DMS79 (cell line): ENCODE measurements at regions not wholly inside any gene's neighbourhood (a gene's known extent, or its start where the extent isn't known, plus 50 kb on each side); places are given as distances from the start of the nearest gene placed in this dataset.

Experiments used
- DNase-seq: peaks from one replicate; lab custom pipeline; 2025; lab: John Stamatoyannopoulos, UW

GRCh38 chr18:22544626-22545025 is 126.9 kb upstream of the CTAGE1 start:
- no peak for DNase-seq

DNA sequence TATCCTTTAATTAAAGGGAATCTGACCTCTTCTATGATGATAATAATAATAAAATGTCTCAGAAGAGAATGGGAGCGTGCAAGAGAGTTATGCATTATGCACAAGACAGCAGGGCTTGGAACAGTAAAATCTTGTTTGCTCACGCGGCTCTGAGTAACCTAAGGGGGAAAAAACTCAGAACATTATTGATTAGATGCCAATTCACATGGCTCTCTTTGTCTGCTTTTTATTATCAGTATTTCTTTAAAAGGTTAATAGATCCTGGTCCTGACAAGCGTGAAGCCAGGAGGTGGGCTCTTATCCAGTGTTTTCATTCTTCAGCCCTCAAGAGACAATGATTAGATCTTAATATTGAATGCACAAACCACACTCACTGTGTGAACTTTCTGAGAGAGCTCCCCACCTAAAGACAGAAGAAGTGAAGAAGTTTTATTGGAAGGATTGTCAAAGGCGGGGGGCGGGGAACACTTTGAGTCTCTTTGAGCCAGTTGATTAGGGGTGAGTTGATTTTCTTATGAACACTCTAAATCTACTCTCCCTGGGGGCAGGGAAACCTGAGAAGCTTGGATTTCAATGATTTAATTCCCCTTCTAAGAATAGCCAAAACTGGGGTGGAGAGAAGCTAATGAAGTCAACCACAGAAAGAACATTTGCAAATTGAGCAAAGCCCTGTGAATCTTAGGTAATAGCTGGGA is 127.5 kb upstream of the CTAGE1 start:
- DNase-seq: no peak

DNA sequence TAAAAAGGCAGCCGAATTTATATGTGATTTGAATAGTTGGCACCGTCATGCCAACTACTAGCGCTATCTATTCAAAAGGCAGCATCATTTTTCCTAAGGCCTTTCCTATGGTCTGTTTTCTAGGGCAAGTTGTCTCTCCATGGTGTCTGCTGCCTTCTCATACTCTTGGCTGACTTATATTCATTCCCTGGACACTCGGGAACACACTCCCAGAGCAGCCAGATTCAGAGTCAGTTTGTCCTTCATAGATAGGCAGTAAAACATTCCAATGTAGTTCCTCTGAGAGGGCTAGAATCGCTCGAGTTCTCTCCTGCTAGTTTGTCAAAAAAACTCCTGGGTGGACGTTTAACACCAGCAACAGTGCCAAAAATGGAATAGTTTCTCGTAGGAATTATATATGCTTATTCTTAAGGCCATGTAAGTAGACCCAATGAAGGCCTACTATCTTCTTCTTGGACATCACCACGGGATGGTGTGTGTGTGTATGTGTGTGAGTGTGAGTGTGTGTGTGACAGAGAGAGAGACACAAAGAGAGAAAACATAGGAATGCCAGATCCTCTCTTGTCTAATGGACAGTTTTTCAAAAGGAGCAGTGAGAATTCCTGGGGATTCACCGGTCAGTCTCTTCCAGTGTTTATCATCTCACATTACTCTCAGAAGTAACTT is 129.3 kb upstream of the CTAGE1 start:
- DNase-seq: no peak

DNA sequence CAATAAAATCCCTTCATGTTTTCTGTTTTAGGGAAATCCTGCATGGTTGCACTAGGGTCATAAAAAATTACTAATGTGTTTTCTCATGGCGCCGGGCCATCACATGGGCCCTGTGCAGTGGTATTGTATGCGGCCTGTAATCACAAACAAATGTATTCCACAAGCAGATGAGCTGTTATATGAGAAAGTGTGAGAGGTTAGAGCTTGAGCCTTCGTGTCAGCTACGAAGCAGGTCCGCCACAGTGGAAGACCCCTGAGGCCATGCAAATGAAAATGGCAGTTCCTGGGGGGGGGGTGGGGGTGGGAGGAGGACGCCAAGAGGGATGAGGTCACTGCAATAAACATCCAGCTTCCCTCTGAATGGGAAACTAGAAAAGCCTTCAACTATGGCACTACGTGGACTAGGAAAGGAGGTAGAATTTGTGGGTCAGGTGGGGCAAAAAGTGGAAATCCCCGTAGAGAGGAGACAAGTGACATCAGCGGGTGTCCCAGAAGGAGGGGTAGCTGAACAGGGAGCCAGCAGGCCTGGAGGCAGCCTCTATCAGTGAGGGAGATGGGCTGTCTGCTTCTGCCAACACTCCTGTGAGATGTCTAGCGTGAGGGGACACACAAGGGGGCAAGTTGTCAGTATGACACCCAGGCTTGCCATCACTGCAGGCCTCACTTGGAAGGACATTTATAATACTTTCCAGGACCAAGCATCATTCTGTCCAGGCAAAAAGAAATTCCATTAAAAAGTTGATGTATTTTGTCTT is 130.3 kb upstream of the CTAGE1 start:
- DNase-seq: no peak

DNA sequence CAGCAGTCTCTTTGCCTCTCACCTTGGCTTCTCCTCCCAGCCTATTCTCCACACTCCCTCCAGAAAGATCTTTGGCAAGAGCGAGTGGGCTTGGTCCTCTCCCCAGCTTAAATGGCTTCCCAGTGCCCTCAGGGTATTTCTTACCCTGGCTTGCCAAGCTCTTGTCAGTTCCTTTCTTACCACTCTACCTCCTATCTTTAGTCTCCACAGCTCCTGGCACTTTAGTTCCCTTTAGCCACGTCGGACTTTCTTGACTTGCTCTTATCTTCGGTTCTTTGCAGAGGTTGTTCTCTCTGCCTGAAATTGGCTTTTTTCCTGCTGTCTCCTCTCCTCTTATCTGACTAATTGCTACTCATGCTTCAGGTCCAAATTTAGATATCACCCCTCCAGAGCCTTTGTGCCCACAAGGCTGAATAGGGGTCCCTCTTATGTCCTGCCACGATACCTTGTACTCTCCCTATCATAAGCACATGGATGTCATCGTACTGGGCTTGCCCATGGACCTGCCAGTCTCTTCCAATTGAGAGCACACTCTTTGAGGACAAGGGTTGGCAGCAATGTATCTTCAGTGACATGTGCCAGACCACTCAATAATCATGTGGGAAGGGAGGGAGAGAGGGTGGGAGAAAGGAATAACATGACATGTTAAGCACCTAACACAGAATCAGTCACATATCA is 131.7 kb upstream of the CTAGE1 start:
- DNase-seq: no peak

GRCh38 chr18:22550366-22550765 is 132.7 kb upstream of the CTAGE1 start:
- DNase-seq: no peak

- no peak for DNase-seq
These were observed 133.1 kb upstream of the CTAGE1 start for GRCh38 chr18:22550861-22551260.

GRCh38 chr18:22551536-22552151 is 133.9 kb upstream of the CTAGE1 start:
- no peak for DNase-seq

DNA sequence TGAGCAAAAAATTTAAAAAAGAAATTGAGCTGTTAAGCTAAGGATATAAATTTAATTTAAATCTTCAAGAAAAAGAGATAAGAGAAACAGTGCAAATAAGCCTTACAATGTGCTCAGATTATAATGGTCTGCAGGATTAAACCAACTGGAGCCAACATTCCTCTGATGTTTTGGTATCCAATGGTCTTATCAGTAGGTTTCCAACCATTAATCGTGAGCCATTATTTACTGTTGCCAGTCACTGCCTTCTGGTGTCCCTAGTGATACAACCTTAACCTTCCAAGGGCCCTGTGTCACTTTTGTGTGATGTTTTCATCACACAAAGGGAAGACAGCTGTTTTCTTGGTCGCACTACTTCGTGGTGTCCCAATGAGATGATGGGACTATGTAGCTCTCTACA is 134.5 kb upstream of the CTAGE1 start:
- DNase-seq: no peak

DNA sequence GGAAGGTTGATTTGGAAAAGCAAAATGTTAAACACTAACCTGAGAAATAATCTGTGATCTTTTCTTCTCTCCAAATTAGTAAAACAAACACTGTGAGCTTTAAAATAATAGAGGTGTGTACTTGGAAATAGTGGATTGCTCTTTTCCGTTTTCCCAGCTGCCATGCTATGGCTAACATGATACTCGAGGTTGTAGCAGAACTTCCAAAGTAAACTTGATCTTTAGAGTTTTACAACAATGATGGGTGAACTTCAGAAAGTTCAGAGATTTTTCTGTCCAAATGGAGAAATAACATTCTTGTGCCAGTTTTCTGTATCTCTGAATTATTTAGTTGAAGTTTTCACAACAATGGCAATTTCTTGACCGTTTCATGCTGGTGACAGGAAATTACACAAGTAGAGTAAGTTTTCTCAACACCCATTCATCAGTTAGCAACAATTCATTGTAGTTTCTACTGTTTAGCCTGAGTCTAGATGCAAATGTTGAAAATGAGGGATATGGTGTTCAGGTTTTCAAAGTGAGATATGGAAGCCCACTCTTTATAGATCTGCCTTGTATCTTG is 135.3 kb upstream of the CTAGE1 start:
- no peak for DNase-seq

DNA sequence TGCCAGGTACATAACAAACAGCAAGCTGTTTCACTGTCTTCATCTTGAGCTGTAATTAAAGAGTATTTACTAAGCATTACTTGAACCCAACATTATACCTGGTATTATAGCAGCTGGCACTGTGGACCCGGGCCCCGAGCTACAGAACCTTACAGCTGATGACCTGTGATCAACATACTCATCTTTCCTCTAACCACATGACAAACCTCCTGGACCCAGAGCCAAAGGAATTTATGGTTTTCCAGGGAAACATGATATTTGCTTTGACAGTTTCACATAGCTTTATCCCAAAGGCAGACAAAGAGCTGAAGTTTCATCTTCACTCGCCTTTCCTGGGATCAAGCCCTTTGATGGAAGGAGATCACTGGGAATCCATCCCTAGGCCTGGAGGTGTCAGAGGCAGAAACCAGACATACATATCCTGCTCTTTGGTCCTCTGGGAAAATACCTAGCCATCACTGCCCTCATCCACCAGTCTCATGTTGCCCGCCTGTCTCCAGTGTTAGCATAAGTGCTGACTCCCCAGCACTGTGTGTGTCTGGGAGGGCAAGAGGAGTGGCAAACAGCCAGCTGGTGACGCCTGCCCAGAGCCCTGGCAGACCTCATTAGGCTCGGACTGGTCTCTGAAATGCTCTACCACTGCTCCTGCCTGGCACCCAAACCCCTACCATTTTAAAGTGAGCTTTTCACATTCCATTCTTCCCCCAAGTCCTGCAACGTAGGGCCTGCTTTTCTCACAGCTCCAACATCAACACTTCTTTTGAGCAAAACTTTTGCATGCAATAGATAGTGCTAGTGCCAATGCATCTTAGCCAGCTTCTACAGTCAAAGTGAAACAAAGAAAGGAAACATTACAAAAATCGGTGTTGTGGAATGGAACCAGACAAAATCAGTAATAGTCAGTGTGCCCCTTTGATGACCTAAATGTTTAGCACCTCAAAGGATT is 138.8 kb upstream of the CTAGE1 start:
- DNase-seq: no peak

- DNase-seq: no peak
These were observed 139.6 kb upstream of the CTAGE1 start for GRCh38 chr18:22557168-22557941.

DNA sequence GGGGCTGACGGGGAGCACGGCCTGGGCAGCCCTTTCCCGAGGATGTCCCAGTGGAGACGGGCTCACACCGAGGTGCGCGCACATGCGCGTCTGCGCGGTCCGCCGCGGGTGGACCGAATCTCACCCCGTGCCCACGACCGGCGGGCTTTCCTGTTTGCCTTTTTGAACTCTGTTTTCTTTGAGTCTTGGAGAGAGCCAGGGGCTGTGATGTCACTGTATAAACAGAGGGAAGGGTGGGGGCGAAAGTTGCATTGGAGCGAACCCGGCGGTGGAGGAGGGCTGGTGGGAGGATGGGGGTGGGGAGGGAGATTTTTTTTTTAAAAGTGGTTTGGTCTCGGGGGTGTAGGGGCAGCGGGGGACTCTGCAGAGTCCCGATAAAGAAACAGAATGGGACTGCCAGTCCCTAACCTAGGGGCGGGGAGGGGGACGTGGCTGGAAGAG is 141.2 kb upstream of the CTAGE1 start:
- no peak for DNase-seq

GRCh38 chr18:22559414-22560274 is 141.9 kb upstream of the CTAGE1 start:
- DNase-seq: no peak

- DNase-seq: no peak
These were observed 142.5 kb upstream of the CTAGE1 start for GRCh38 chr18:22560275-22560610.

DNA sequence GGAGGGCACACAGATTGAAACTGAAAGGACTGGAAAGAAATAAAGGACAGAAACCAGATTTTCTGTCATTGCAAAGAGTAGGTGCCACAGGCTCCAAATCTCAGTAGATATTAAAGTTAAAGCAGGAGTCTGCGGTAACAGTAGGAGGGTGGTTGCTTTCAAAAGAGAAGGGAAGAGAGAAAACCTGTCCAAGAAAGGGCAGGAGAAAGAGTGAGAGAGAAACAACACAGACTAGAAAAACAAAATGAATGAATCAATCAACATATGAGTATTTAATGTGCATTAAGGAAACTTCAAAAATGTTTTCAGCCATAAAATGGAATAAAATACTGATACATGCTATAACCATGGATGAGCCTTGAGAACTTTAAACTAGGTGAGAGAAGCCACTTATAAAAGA is 143.1 kb upstream of the CTAGE1 start:
- no peak for DNase-seq

DNA sequence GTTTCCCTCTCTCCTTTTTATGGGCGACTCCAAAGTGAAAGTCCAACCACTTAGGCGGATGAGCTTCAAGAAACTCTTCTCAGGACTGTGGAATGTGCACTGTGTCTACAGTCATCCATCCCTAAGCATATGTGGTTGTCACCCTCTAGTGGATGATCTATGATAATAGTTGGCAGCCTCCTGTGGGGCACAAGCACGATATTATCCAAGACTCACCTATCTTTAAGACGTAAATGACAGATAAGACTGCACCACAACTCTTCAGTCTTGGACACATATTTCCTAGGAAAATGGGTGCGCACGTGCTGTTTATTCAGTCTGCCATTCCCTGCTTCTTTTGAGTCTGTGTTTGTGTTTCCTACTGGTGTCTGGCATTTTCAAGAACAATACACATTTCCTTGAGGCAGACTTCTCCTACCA is 145.5 kb upstream of the CTAGE1 start:
- DNase-seq: no peak

- DNase-seq: no peak
These were observed 146.3 kb upstream of the CTAGE1 start for GRCh38 chr18:22564036-22564435.
